ENCODE measurements at regions not wholly inside any gene's neighbourhood (a gene's known extent, or its start where the extent isn't known, plus 50 kb on each side); places are given as distances from the start of the nearest gene placed in this dataset.

- TF ChIP-seq YY1 (IDR thresholded peaks at IDR 0.05; ENCODE audit: insufficient read depth, insufficient read length), result no peak
- no peak for TF ChIP-seq SUZ12 (IDR thresholded peaks at IDR 0.05; ENCODE audit: extremely low read depth, insufficient read depth, insufficient read length)
- TF ChIP-seq ZNF274 (IDR thresholded peaks at IDR 0.05; ENCODE audit: low read depth, low read length), result no peak
Measured at GRCh38 chr7:123338688-123339087, 138.9 kb upstream of the SLC13A1 start.

Measured in NT2/D1 (cell line).